ENCODE measurements at regions not wholly inside any gene's neighbourhood (a gene's known extent, or its start where the extent isn't known, plus 50 kb on each side); places are given as distances from the start of the nearest gene placed in this dataset.

GRCh38 chr3:194999491-194999890, 271.5 kb downstream of the XXYLT1 start:
- TF ChIP-seq POLR2A (IDR thresholded peaks at IDR 0.05; ENCODE audit: low read depth, low read length) = no peak
- TF ChIP-seq BHLHE40 (IDR thresholded peaks at IDR 0.05; ENCODE audit: low read depth, low read length) = no peak
- no peak for TF ChIP-seq MAFK (IDR thresholded peaks at IDR 0.05; ENCODE audit: low read depth, low read length)
- no peak for TF ChIP-seq USF2 (IDR thresholded peaks at IDR 0.05; ENCODE audit: low read depth, low read length)
- no peak for TF ChIP-seq RFX5 (IDR thresholded peaks at IDR 0.05; ENCODE audit: low read depth, low read length)
- no peak overlapping the region for H2BK15ac ChIP-seq (ENCODE audit: low read depth, low read length)
- no TSS peak for BruUV-seq (replicated peaks)
- no peaks in the 10 kb centered on the region for H4K20me1 ChIP-seq (ENCODE audit: insufficient read depth, low read length)
- H2BK20ac ChIP-seq (ENCODE audit: low read depth, low read length) = no peak overlapping the region
- no CpG with 5 or more reads among the region's 6 CpGs for WGBS, 2 experiments (ENCODE audit: extremely low coverage in 2 of 2, insufficient read length in 1 of 2)
- intact Hi-C loops (cut with micrococcal nuclease) = no loop called here
- no peak overlapping the region for H2BK5ac ChIP-seq (ENCODE audit: low read depth, low read length, poor library complexity, severe bottlenecking)
- no peaks in the 10 kb centered on the region for H3K36me3 ChIP-seq (ENCODE audit: control insufficient read depth, insufficient read depth, low read length)
- DNase-seq = no peak
- ChIA-PET CTCF (no interaction called here), POLR2A (ENCODE audit: unreplicated experiment) (no interaction called here)
- H3K9ac ChIP-seq (ENCODE audit: low read depth, low read length) = no peak overlapping the region
- no peak overlapping the region for H3K18ac ChIP-seq (ENCODE audit: low read depth, low read length)
- peaks cover 67% of the 10 kb centered on the region for H3K27me3 ChIP-seq (ENCODE audit: control insufficient read depth, insufficient read depth, low read length)
- no peak overlapping the region for H4K5ac ChIP-seq (ENCODE audit: low read depth, low read length)
- H2AK5ac ChIP-seq (ENCODE audit: low read depth, low read length) = no peak overlapping the region
- no peak for ATAC-seq (ENCODE audit: low read depth)
- H2AK9ac ChIP-seq (replicated peaks; ENCODE audit: low read depth, low read length, poor library complexity) = no peak overlapping the region
- no peak overlapping the region for H3K4me3 ChIP-seq (ENCODE audit: insufficient read depth, low read depth, low read length)
- peaks cover 6% of the 10 kb centered on the region; the same call in 1 of the 2 replicates for H3K4me1 ChIP-seq (ENCODE audit: control insufficient read depth, insufficient read depth, low read length)
- in situ Hi-C loops (cut with MboI; ENCODE audit: low sequenced_read_pairs) = no loop called here
- no peak overlapping the region for H2BK120ac ChIP-seq (ENCODE audit: low read depth, low read length)
- no peak overlapping the region for H3K27ac ChIP-seq (ENCODE audit: insufficient read depth, low read length)
- no peak overlapping the region for H3K4ac ChIP-seq (ENCODE audit: low read depth, low read length)
- H3K9me3 ChIP-seq (ENCODE audit: control insufficient read depth, insufficient read depth, low read length) = no peaks in the 10 kb centered on the region
- no peak overlapping the region for H2AFZ ChIP-seq (replicated peaks; ENCODE audit: low read length, poor library complexity)
- no peak overlapping the region for H3K23ac ChIP-seq (ENCODE audit: low read depth, low read length)
- H3K56ac ChIP-seq (ENCODE audit: extremely low read depth, insufficient read depth, low read length) = no peak overlapping the region
- H3K79me1 ChIP-seq (ENCODE audit: low read depth in 1 of 2, low read length in 2 of 2) = no peaks in the 10 kb centered on the region
- no peak overlapping the region for H3K4me2 ChIP-seq (ENCODE audit: low read depth, low read length)
- dilution Hi-C loops (cut with HindIII; ENCODE audit: low sequenced_read_pairs, unreplicated experiment) = no loop called here
- no peak overlapping the region for H3K14ac ChIP-seq (replicated peaks; ENCODE audit: low read depth, low read length)
- H4K8ac ChIP-seq (ENCODE audit: low read depth in 2 of 2, low read length in 2 of 2) = no peak overlapping the region
- no peak overlapping the region for H4K91ac ChIP-seq (ENCODE audit: insufficient read depth, low read depth, low read length)
- no peaks in the 10 kb centered on the region for H3K9me1 ChIP-seq (ENCODE audit: insufficient read depth, low read length)

Data from IMR-90 (cell line).